GM12892 (cell line): ENCODE measurements at regions not wholly inside any gene's neighbourhood (a gene's known extent, or its start where the extent isn't known, plus 50 kb on each side); places are given as distances from the start of the nearest gene placed in this dataset.

Source experiments
- POLR2A ChIP-seq: IDR thresholded peaks from 2 replicates; pipeline ENCODE4 v1.6.1; 2011; ENCODE audit warnings: low read depth, low read length, control low read depth
- POLR2AphosphoS5 ChIP-seq: IDR thresholded peaks from 2 replicates; pipeline ENCODE4 v1.6.1; 2011; ENCODE audit warnings: low read depth, low read length, control low read depth
- TAF1 ChIP-seq: IDR thresholded peaks from 2 replicates; pipeline ENCODE4 v1.6.1; 2011; ENCODE audit warnings: low read depth, mild to moderate bottlenecking, control low read depth, low read length, borderline replicate concordance

- no peak for TF ChIP-seq POLR2A
- TF ChIP-seq POLR2AphosphoS5 = no peak
- no peak for TF ChIP-seq TAF1
These were observed 871.6 kb upstream of the GJE1 start for GRCh38 chr6:141261016-141261671.
